ENCODE measurements at regions not wholly inside any gene's neighbourhood (a gene's known extent, or its start where the extent isn't known, plus 50 kb on each side); places are given as distances from the start of the nearest gene placed in this dataset.

GRCh38 chr5:141758310-141758998, 76.4 kb upstream of the ARAP3 start:
- H3K4me3 ChIP-seq (ENCODE audit: low read depth, low read length), result no peak overlapping the region
- no peak for DNase-seq (ENCODE audit: low read depth, low spot score)
- CTCF ChIA-PET, result interaction anchor here (0.9 to 8.2 kb wide), 9 partner anchors 27 to 204 kb away, joined by 3 to 103 read pairs (median 4); partner anchors contain the start of gene PCDH1
- TF ChIP-seq CTCF (IDR thresholded peaks at IDR 0.05; ENCODE audit: insufficient read depth, low read length, missing control alignments), result no peak
- POLR2A ChIA-PET, result no interaction called here

- POLR2A ChIA-PET, result no interaction called here
- DNase-seq (ENCODE audit: low read depth, low spot score), result no peak
- no peak overlapping the region for H3K4me3 ChIP-seq (ENCODE audit: low read depth, low read length)
- peak; percentile 61 for TF ChIP-seq CTCF (IDR thresholded peaks at IDR 0.05; ENCODE audit: insufficient read depth, low read length, missing control alignments)
- CTCF ChIA-PET, result interaction anchor here (0.6 to 8.2 kb wide), 12 partner anchors 8 to 205 kb away, joined by 3 to 103 read pairs (median 4); partner anchors contain the start of gene PCDH1
These were observed 75.4 kb upstream of the ARAP3 start for GRCh38 chr5:141757402-141757801.

- no peak for DNase-seq (ENCODE audit: low read depth, low spot score)
- ChIA-PET CTCF (interaction anchor here (8.2 kb wide), 1 partner anchor 123 kb away, joined by 103 read pairs; the partner anchor contains the start of gene PCDH1), POLR2A (no interaction called here)
- no peak for TF ChIP-seq CTCF (IDR thresholded peaks at IDR 0.05; ENCODE audit: insufficient read depth, low read length, missing control alignments)
- no peak overlapping the region for H3K4me3 ChIP-seq (ENCODE audit: low read depth, low read length)
These were observed 74.2 kb upstream of the ARAP3 start for GRCh38 chr5:141756196-141756595.

- CTCF ChIA-PET, result interaction anchor here (1.6 to 8.2 kb wide), 2 partner anchors 52 to 125 kb away, joined by 7 to 103 read pairs; partner anchors contain the start of gene PCDH1
- POLR2A ChIA-PET, result no interaction called here
- H3K4me3 ChIP-seq (ENCODE audit: low read depth, low read length), result no peak overlapping the region
- no peak for TF ChIP-seq CTCF (IDR thresholded peaks at IDR 0.05; ENCODE audit: insufficient read depth, low read length, missing control alignments)
- no peak for DNase-seq (ENCODE audit: low read depth, low spot score)
These were observed 72.1 kb upstream of the ARAP3 start for GRCh38 chr5:141753971-141754713.

- DNase-seq (ENCODE audit: low read depth, low spot score), result no peak
- POLR2A ChIA-PET, result no interaction called here
These were observed 71.3 kb upstream of the ARAP3 start for GRCh38 chr5:141753143-141753970.

More at GRCh38 chr5:141753143-141753970, 71.3 kb upstream of the ARAP3 start:
- no peak for TF ChIP-seq CTCF (IDR thresholded peaks at IDR 0.05; ENCODE audit: insufficient read depth, low read length, missing control alignments)
- no peak overlapping the region for H3K4me3 ChIP-seq (ENCODE audit: low read depth, low read length)
- CTCF ChIA-PET, result interaction anchor here (1.0 to 8.2 kb wide), 3 partner anchors 46 to 208 kb away, joined by 3 to 103 read pairs (median 4); partner anchors contain the start of gene PCDH1

All from AG04449 (cell line).